Mesodermal cell (in vitro differentiated cells): ENCODE measurements at regions not wholly inside any gene's neighbourhood (a gene's known extent, or its start where the extent isn't known, plus 50 kb on each side); places are given as distances from the start of the nearest gene placed in this dataset.
"Not testable (repeated sequence)": the region's sequence is repeated elsewhere in the genome, so short reads cannot be mapped to it uniquely, and the experiment has no call there.

Experiments
- H3K27ac ChIP-seq: 2 replicates; pipeline ENCODE4 v1.7.0; 2013; ENCODE audit warnings: mild to moderate bottlenecking, low read depth, low read length, moderate library complexity; ENCODE audit not compliant: severe bottlenecking
- H3K36me3 ChIP-seq: 2 replicates; pipeline ENCODE4 v1.7.1; 2013; ENCODE audit warnings: mild to moderate bottlenecking, low read length, moderate library complexity; ENCODE audit not compliant: control insufficient read depth, insufficient read depth
- H3K4me1 ChIP-seq: one replicate; pipeline ENCODE4 v1.7.1; 2013; ENCODE audit warnings: mild to moderate bottlenecking, low read length; ENCODE audit not compliant: insufficient read depth, control insufficient read depth, poor library complexity, severe bottlenecking
- H3K4me3 ChIP-seq: 2 replicates; pipeline ENCODE4 v1.7.0; 2013; ENCODE audit warnings: low read length, control low read depth, mild to moderate bottlenecking; ENCODE audit not compliant: insufficient read depth, poor library complexity, severe bottlenecking; ENCODE audit errors: extremely low read depth
- H3K9me3 ChIP-seq: 2 replicates; pipeline ENCODE4 v1.7.1; 2013; ENCODE audit warnings: mild to moderate bottlenecking, low read length, moderate library complexity; ENCODE audit not compliant: control insufficient read depth
- WGBS, 2 experiments: methylation state at CpG; one replicate each; pipeline ENCODE4 v1.1.5; 2013; ENCODE audit warnings: missing lambda C conversion rate in 2 of 2; ENCODE audit not compliant: insufficient coverage in 2 of 2; 5-methylcytosine and 5-hydroxymethylcytosine counted together

DNA sequence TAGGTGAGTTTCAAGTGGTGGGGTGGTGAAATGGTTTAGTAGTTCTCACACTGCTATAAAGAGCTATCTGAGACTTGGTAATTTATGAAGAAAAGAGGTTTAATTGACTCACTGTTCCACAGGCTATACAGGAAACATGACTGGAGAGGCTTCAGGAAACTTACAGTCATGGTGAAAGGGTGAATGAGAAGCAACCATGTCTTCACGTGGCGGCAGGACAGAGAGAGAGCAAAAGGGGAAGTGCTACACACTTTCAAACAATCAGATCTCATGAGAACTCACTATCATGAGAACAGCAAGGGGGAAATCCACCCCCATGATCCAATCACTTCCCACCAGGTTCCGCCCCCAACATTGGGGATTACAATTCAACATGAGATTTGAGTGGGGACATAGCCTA is 67.3 kb upstream of the KCNA1 start:
- H3K4me3 ChIP-seq, H3K4me1 ChIP-seq, H3K36me3 ChIP-seq, H3K9me3 ChIP-seq, H3K27ac ChIP-seq: not testable (repeated sequence)
- WGBS, 2 experiments: no CpG with 5 or more reads among the region's 3 CpGs

DNA sequence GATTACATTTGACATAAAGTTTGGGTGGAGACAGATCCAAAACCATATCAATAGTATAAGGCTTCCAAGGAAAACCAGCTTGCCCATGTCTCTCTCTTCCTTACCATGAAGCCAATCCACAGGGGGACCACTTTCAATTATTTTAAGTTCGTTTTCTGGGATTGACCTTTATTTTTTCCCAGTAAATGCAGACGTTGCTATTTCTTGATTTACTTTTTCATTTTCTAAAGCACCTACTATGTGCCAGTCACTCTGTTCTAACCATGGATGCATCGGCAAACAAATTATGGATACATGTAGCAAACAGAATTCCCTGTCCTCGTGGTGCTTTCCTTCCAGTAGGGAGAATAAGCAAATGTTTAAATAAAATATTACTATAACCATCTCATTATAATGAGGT is 65.8 kb upstream of the KCNA1 start:
- H3K36me3 ChIP-seq: no peaks in the 10 kb centered on the region
- H3K4me1 ChIP-seq: no peaks in the 10 kb centered on the region
- no peak overlapping the region for H3K27ac ChIP-seq
- no peaks in the 10 kb centered on the region for H3K9me3 ChIP-seq
- H3K4me3 ChIP-seq: no peak overlapping the region
- 86 to 96% methylated on average over 2 to 3 of the region's 4 CpGs for WGBS, 2 experiments

DNA sequence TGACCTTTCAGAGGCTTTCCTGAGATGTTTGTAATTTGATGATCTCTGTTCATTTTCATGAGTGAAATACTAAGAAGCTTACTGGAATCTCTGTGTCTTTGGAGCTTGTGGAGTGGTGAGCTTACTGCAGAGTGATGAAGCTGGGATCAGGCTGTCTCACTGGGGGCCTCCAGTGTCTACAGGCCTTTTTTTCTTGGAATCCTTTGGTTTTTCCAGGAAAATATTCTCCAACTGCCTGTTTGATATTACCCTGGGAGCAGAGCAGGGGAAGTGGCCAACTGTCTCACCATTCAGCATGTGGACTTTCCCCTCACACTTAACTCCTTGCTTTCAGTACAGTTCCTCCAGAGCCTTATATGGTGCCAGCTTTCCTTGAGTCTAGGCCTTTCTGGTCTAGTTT is 62.0 kb upstream of the KCNA1 start:
- Histone ChIP-seq H3K4me3 (no peak overlapping the region), H3K36me3 (peaks cover 6% of the 10 kb centered on the region), H3K4me1 (no peaks in the 10 kb centered on the region), H3K27ac (no peak overlapping the region), H3K9me3 (no peaks in the 10 kb centered on the region)

DNA sequence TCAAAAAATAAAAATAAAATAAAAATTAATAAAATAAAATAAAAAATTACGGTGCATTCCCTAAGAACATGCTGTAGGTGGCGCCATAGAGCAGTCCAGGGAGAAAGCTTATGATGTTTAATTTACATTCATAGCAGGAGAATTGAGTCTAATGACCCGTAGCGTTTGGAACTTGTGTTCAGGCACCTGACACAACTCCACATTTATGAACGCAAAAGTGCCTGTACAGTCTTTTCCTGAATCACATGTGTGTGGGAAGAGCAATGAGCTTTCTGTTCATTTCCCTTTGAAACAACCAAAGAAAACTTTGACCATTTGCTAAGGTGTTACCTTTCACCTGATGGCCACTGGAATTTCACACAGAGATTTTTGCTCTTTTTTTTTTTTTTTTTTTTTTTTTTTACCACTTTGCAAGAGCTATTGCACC is 60.6 kb upstream of the KCNA1 start:
- H3K4me3 ChIP-seq: no peak overlapping the region
- no peaks in the 10 kb centered on the region for H3K9me3 ChIP-seq
- 78% methylated on average over 4 of the region's 5 CpGs; no CpG with 5 or more reads in 1 of the 2 experiments for WGBS, 2 experiments

DNA sequence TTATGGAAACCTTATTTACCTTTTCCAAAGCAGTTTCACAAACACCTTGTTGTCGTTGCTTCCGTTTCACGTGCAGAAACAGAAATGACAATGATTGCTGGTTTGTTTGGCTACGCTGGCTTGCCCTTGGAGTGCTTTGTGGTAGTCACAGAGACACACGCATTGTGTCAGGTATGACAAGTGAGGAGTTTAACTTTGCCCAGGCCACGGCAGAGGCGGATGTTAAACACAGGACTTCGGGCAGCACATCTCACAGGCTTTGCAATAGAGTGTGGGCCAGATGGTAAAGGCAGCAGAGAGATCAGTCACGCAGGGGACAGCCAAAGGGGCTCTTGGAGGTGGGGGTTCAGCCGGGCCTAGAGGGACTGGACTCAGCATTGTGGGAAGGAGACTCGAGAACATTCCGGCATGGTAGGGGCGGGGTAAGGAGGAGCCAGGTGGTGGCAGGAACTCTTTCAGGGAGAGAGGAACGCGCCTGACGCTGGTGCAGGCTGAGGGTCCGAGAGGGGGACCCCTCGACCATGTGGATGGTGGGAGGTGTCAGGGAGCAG is 59.8 kb upstream of the KCNA1 start:
- no peaks in the 10 kb centered on the region for H3K9me3 ChIP-seq
- no peak overlapping the region for H3K27ac ChIP-seq
- H3K36me3 ChIP-seq: peaks cover 6% of the 10 kb centered on the region
- 72 to 73% methylated on average over 12 to 18 of the region's 18 CpGs for WGBS, 2 experiments
- peaks cover 3% of the 10 kb centered on the region for H3K4me1 ChIP-seq
- H3K4me3 ChIP-seq: no peak overlapping the region

More for the DNA sequence above, 60.6 kb upstream of the KCNA1 start:
- Histone ChIP-seq H3K27ac (no peak overlapping the region), H3K4me1 (peaks cover 3% of the 10 kb centered on the region), H3K36me3 (peaks cover 6% of the 10 kb centered on the region)

DNA sequence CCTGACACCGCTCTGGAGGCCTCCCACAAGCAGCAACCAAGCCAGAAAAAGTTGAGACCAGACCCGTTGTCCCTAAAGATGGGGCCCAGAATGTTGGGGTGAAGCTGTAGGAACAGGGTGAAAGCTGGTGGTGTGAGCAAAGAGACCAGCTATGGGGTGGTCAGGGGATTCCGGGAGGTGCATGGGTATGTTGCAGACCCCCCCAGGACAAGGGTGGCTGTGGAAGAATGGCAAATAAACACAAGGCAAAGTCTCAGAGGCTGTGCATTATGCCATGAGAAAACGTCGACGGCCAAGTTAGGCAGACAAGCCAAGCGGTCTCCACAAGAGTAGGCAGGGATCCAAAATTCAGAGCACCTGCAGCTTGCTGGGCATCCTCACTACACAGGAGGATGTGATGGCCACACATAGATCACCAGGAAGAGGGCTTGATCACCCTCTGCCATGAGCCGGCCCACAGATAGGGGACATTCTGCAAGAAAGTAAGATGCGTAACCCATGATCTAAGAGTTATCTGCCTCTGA is 58.8 kb upstream of the KCNA1 start:
- no peak overlapping the region for H3K27ac ChIP-seq
- H3K4me1 ChIP-seq: peaks cover 3% of the 10 kb centered on the region
- WGBS, 2 experiments: 97% methylated on average over 7 to 8 of the region's 9 CpGs
- no peaks in the 10 kb centered on the region for H3K9me3 ChIP-seq
- H3K36me3 ChIP-seq: peaks cover 6% of the 10 kb centered on the region
- H3K4me3 ChIP-seq: no peak overlapping the region

DNA sequence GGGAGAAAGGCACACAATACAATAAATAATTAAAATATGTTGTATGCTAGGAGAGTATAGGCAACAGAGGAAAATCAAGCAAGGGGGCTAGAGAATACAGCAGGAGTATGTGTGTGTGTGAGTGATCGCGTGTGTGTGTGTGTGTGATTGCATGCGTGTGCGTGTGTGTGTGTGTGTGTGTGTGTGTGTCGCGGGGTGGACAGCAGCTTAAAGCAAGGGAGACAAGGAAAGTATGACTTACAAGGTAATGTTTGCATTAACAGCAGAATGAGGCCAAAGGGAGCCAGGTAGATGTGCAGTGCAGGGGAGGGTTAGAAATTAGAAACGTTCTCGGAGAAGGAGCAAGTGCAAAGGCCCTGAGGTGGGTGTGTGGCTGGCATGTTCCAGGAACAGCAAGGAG is 57.4 kb upstream of the KCNA1 start:
- H3K4me1 ChIP-seq: peaks cover 3% of the 10 kb centered on the region
- 92 to 94% methylated on average over 8 of the region's 8 CpGs for WGBS, 2 experiments
- no peaks in the 10 kb centered on the region for H3K9me3 ChIP-seq
- no peak overlapping the region for H3K4me3 ChIP-seq
- no peak overlapping the region for H3K27ac ChIP-seq
- peaks cover 6% of the 10 kb centered on the region for H3K36me3 ChIP-seq

DNA sequence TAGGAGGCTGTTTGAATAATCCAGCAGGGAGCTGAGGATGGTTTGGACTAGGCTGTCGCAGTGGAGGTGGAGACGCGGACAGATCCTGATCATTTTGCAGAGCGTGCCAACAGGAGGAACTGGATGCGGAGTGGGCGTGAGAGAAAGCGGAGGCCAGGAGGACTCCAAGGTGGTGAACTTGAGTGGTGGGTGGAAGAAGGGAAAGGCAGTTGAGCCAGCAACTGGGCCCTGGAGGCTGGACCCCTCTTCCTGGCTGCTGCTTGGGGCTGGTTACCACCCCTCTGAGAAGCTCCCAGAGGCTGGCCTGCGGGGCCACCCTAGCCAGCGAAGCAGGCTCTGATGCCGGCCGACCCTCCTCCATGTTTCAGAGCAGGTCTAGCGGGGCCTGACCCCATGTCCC is 56.8 kb upstream of the KCNA1 start:
- Histone ChIP-seq H3K36me3 (peaks cover 6% of the 10 kb centered on the region), H3K4me1 (peaks cover 3% of the 10 kb centered on the region), H3K27ac (no peak overlapping the region), H3K9me3 (no peaks in the 10 kb centered on the region), H3K4me3 (no peak overlapping the region)
- 94 to 97% methylated on average over 11 to 12 of the region's 12 CpGs for WGBS, 2 experiments

DNA sequence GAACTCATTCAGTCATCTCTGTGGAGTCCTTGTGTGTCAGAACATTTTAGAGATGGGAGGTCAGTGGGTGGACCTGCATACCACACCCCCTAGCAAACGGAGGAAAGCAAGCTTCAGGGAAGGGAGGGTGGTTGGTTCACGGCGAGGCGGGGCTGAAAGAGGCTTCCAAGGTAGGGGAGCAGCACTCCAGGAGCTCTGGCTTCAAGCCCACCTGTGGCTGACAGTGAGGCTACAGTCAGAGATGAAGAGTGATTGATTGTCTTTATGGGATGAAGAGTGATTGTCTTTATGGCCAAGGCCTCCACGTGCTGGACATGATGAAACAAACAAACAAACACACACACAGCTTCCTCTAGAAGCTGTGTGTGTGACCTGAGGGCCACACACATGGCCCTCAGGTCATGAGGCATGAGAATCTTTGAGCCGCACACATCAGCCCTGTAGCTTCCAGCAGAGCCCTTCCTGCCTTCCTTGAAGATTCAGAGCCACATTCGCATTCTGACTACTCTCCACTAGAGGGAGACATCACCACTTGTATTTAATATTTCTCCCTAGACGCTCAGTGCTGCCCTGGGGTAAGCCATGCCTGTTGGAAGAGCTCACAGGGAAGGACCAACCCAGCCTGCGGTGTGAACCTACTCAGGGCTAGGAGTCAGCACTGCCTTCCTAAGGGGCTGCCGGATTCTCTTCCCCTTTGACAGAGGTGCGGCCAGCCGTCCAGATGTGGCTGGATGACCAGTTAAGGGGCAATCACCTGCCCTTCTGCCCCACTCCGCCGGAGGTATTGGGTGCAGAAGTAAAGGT is 54.4 kb upstream of the KCNA1 start:
- no peak overlapping the region for H3K4me3 ChIP-seq
- H3K9me3 ChIP-seq: no peaks in the 10 kb centered on the region
- H3K36me3 ChIP-seq: peaks cover 6% of the 10 kb centered on the region
- WGBS, 2 experiments: 39% methylated on average over 9 of the region's 14 CpGs
- peaks cover 3% of the 10 kb centered on the region for H3K4me1 ChIP-seq
- no peak overlapping the region for H3K27ac ChIP-seq

DNA sequence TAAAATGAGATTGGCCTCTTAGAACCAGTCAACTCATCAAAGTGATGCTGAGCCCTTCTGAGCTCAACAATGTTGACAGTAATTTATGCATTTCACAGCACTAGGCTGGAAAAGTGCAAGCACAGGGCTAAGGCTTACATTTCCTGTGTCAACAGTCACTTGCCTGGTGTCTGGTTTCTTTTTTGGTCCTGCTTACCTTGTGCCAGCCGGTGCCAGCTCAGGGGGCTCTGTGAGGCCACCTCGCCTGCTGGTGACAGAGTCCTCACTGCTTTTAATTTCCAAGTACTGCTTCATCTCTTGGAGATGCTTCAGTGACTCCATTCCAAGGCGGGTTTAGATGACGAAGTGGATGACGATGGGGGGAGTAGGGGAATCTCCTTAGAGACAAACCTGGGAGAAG is 53.1 kb upstream of the KCNA1 start:
- Histone ChIP-seq H3K36me3 (no peaks in the 10 kb centered on the region), H3K4me1 (peaks cover 3% of the 10 kb centered on the region), H3K27ac (no peak overlapping the region)

More for the DNA sequence above, 53.1 kb upstream of the KCNA1 start:
- Histone ChIP-seq H3K9me3 (no peaks in the 10 kb centered on the region), H3K4me3 (no peak overlapping the region)
- 90 to 100% methylated on average over 1 to 2 of the region's 5 CpGs for WGBS, 2 experiments
